HCT116 (cell line): ENCODE measurements at regions not wholly inside any gene's neighbourhood (a gene's known extent, or its start where the extent isn't known, plus 50 kb on each side); places are given as distances from the start of the nearest gene placed in this dataset.

Source experiments
- ATAC-seq: fragments of 200-7000 bp; cut with Tn5 transposase; 2 replicates; pipeline ENCODE4 v1.9.1; 2020; ENCODE audit warnings: mild to moderate bottlenecking, moderate library complexity
- BruUV-seq: library from RNA; stranded (reverse); fragments of 400-500 nt; replicated peaks from 2 replicates; lab custom pipeline; 2021; lab: Mats Ljungman, UMichigan
- CTCF ChIA-PET: fragments of 300-600 bp; sonication (Branson Sonifier 250); formaldehyde crosslinking; loops from one replicate; lab custom pipeline; 2021; ENCODE audit warnings: antibody characterized with exemption; lab: Charles Lee
- POLR2A ChIA-PET: fragments of 300-600, 350-600 bp; sonication (Branson Sonifier 250); formaldehyde crosslinking; loops from one replicate; lab custom pipeline; 2021; ENCODE audit warnings: antibody characterized with exemption; lab: Charles Lee
- RAD21 ChIA-PET, 2 experiments: fragments of 300-600 bp; sonication (Branson Sonifier 250); formaldehyde crosslinking; loops; one replicate each; lab custom pipeline; 2023; ENCODE audit warnings: low total read pairs in 2 of 2; ENCODE audit not compliant: uncharacterized antibody in 2 of 2, unreplicated experiment in 2 of 2, low non-redundant PET in 1 of 2; lab: Charles Lee
- DNase-seq: peaks from one replicate; pipeline ENCODE4 v3.0.0-alpha.2; 2010; ENCODE audit warnings: low read depth, low spot score
- H2AFZ ChIP-seq: fragments of 200-600 bp; shearing (Covaris generic), sonication (generic); 2 replicates; pipeline ENCODE4 v1.6.1; 2017; ENCODE audit warnings: low read depth, mixed run types, mixed read lengths, antibody characterized with exemption, low read length; ENCODE audit not compliant: poor library complexity, severe bottlenecking
- H3K27ac ChIP-seq: 2 replicates; pipeline ENCODE4 v1.5.1; 2012; ENCODE audit warnings: low read depth, low read length
- H3K27me3 ChIP-seq: fragments of 200-600 bp; sonication (generic); 2 replicates; pipeline ENCODE4 v1.6.1; 2016; ENCODE audit warnings: mixed run types, low read length, mixed read lengths; ENCODE audit not compliant: insufficient read depth
- H3K36me3 ChIP-seq, 2 experiments: fragments of 200-500 bp in 1 of 2; fragments of 200-600 bp in 1 of 2; sonication (Bioruptor generic) in 1 of 2; sonication (generic) in 1 of 2; 2 replicates each; pipeline versions ENCODE4 v1.5.1 to v1.6.1; 2014 to 2016; ENCODE audit warnings: low read length in 2 of 2, inconsistent platforms in 1 of 2, mixed read lengths in 1 of 2, mixed run types in 1 of 2; ENCODE audit not compliant: insufficient read depth in 2 of 2, control insufficient read depth in 1 of 2
- H3K4me1 ChIP-seq, 2 experiments: fragments of 200-600 bp in 1 of 2; sonication (generic) in 1 of 2; 2 replicates each; pipeline versions ENCODE4 v1.5.1 to v1.6.1; 2012 to 2017; ENCODE audit warnings: low read length in 2 of 2, inconsistent platforms in 1 of 2, mild to moderate bottlenecking in 1 of 2, mixed read lengths in 1 of 2, mixed run types in 1 of 2, moderate library complexity in 1 of 2; ENCODE audit not compliant: insufficient read depth in 2 of 2, control insufficient read depth in 1 of 2
- H3K4me2 ChIP-seq: fragments of 200-600 bp; sonication (generic); 2 replicates; pipeline ENCODE4 v1.6.1; 2017; ENCODE audit warnings: mixed run types, low read length, mixed read lengths
- H3K4me3 ChIP-seq, 2 experiments: fragments of 200-600 bp in 1 of 2; sonication (generic) in 1 of 2; replicated peaks in 1 of 2; 2 replicates each; pipeline ENCODE4 v1.5.1; 2011 to 2016; ENCODE audit warnings: low read length in 2 of 2, control low read depth in 1 of 2, low read depth in 1 of 2, mild to moderate bottlenecking in 1 of 2, mixed read lengths in 1 of 2, mixed run types in 1 of 2
- H3K79me2 ChIP-seq: fragments of 200-600 bp; sonication (generic); 2 replicates; pipeline ENCODE4 v1.6.1; 2017; ENCODE audit warnings: mild to moderate bottlenecking, mixed run types, low read length, moderate library complexity, mixed read lengths; ENCODE audit not compliant: insufficient read depth
- H3K9ac ChIP-seq: fragments of 200-600 bp; sonication (generic); 2 replicates; pipeline ENCODE4 v1.6.1; 2016; ENCODE audit warnings: low read length, mixed read lengths
- H3K9me2 ChIP-seq: fragments of 200-600 bp; sonication (generic), shearing (Covaris generic); 2 replicates; pipeline ENCODE4 v1.6.1; 2017; ENCODE audit warnings: mixed run types, mild to moderate bottlenecking, moderate library complexity; ENCODE audit not compliant: insufficient read depth
- H3K9me3 ChIP-seq, 2 experiments: fragments of 200-500 bp in 1 of 2; fragments of 200-600 bp in 1 of 2; sonication (Bioruptor generic) in 1 of 2; sonication (generic) in 1 of 2; 2 replicates each; pipeline ENCODE4 v1.6.1; 2014 to 2017; ENCODE audit warnings: low read length in 2 of 2, mixed read lengths in 2 of 2, inconsistent platforms in 1 of 2, low read depth in 1 of 2, mild to moderate bottlenecking in 1 of 2, mixed run types in 1 of 2, moderate library complexity in 1 of 2; ENCODE audit not compliant: control insufficient read depth in 1 of 2, insufficient read depth in 1 of 2
- H4K20me1 ChIP-seq: fragments of 200-600 bp; sonication (generic), shearing (Covaris generic); 2 replicates; pipeline ENCODE4 v1.6.1; 2017; ENCODE audit warnings: mixed run types, mild to moderate bottlenecking, moderate library complexity; ENCODE audit not compliant: insufficient read depth
- ELF1 ChIP-seq: IDR thresholded peaks from 2 replicates; pipeline ENCODE4 v1.6.1; 2012; ENCODE audit warnings: low read depth, borderline replicate concordance
- EZH2phosphoT487 ChIP-seq: fragments of 200-600 bp; IDR thresholded peaks from 2 replicates; pipeline ENCODE4 v1.6.1; 2018; ENCODE audit warnings: antibody characterized with exemption, borderline replicate concordance
- JUND ChIP-seq: IDR thresholded peaks from 2 replicates; pipeline ENCODE4 v1.6.1; 2012
- POLR2A ChIP-seq: IDR thresholded peaks from 2 replicates; pipeline ENCODE4 v1.7.0; 2011; ENCODE audit warnings: borderline replicate concordance; ENCODE audit not compliant: insufficient read depth, insufficient read length; ENCODE audit errors: extremely low read depth
- RAD21 ChIP-seq: IDR thresholded peaks from 2 replicates; pipeline ENCODE4 v1.6.1; 2012; ENCODE audit warnings: low read depth, mild to moderate bottlenecking
- SIN3A ChIP-seq: IDR thresholded peaks from 2 replicates; pipeline ENCODE4 v1.6.1; 2012; ENCODE audit warnings: low read depth
- SP1 ChIP-seq: IDR thresholded peaks from 2 replicates; pipeline ENCODE4 v1.6.1; 2012; ENCODE audit warnings: low read depth
- TCF7L2 ChIP-seq: IDR thresholded peaks from 2 replicates; pipeline ENCODE4 v1.7.0; 2011; ENCODE audit warnings: borderline replicate concordance, inconsistent platforms; ENCODE audit not compliant: insufficient read depth, insufficient read length; ENCODE audit errors: extremely low read depth
- YY1 ChIP-seq: IDR thresholded peaks from 2 replicates; pipeline ENCODE4 v1.6.1; 2011; ENCODE audit warnings: low read length, low read depth, moderate library complexity, mild to moderate bottlenecking; ENCODE audit not compliant: insufficient replicate concordance; ENCODE audit errors: extremely low read depth
- intact Hi-C: fragments of 100-400 bp; cut with micrococcal nuclease; formaldehyde crosslinking; loops from 2 replicates; pipeline ENCODE4 v1.10.0; 2022
- TF ChIP-seq, protein P1 (sequence below), 3 experiments: fragments of 200-600 bp in 1 of 3; sonication (generic) in 1 of 3; IDR thresholded peaks in 2 of 3; conservative IDR thresholded peaks in 1 of 3; 2 replicates each; pipeline ENCODE4 v1.5.1; 2012 to 2017; ENCODE audit warnings: low read depth in 2 of 3, low read length in 2 of 3, antibody characterized with exemption in 1 of 3, borderline replicate concordance in 1 of 3, control low read depth in 1 of 3, mild to moderate bottlenecking in 1 of 3, mixed read lengths in 1 of 3, mixed run types in 1 of 3, moderate library complexity in 1 of 3; ENCODE audit not compliant: insufficient read depth in 1 of 3

DNA sequence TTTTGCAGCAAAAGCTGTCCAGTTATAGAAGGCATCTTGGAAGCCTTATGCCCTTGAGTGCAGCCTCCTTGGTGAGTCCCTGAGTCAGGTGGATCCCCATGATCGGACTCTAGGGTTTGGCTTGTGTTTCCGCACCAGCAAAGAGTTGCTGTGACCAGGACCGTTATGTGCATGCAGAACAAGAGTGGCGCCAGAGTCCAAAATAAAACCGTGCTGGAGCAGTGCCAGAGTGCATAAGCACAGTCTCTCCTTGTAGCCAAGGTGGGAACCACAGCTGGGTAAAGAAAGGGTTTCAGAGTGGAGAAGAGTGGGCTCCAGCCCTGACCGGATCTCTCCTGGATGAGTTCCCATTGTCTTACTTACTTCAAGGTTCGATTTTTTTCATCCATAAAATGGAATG, 58.6 kb downstream of the FOXA2 start:
- H3K9ac ChIP-seq: no peak overlapping the region
- TF ChIP-seq EZH2phosphoT487 (no peak), ELF1 (no peak), SIN3A (no peak), SP1 (no peak), JUND (no peak)
- no peaks in the 10 kb centered on the region for H3K4me1 ChIP-seq
- BruUV-seq: no TSS peak
- no peak overlapping the region for H3K27ac ChIP-seq
- POLR2A ChIA-PET: no interaction called here
- H3K9me2 ChIP-seq: no peaks in the 10 kb centered on the region
- no peaks in the 10 kb centered on the region for H4K20me1 ChIP-seq
- no peaks in the 10 kb centered on the region for H3K9me3 ChIP-seq
- no peaks in the 10 kb centered on the region for H3K36me3 ChIP-seq
- H3K4me3 ChIP-seq: no peak overlapping the region
- no peak overlapping the region for H2AFZ ChIP-seq
- peaks cover 13% of the 10 kb centered on the region; the same call in 1 of the 2 replicates for H3K27me3 ChIP-seq
- H3K79me2 ChIP-seq: no peaks in the 10 kb centered on the region
- no peak overlapping the region for H3K4me2 ChIP-seq
- CTCF ChIA-PET: no interaction called here
- RAD21 ChIA-PET: no interaction called here
- DNase-seq: no peak
- intact Hi-C loops: no loop called here
- no peak for ATAC-seq

DNA sequence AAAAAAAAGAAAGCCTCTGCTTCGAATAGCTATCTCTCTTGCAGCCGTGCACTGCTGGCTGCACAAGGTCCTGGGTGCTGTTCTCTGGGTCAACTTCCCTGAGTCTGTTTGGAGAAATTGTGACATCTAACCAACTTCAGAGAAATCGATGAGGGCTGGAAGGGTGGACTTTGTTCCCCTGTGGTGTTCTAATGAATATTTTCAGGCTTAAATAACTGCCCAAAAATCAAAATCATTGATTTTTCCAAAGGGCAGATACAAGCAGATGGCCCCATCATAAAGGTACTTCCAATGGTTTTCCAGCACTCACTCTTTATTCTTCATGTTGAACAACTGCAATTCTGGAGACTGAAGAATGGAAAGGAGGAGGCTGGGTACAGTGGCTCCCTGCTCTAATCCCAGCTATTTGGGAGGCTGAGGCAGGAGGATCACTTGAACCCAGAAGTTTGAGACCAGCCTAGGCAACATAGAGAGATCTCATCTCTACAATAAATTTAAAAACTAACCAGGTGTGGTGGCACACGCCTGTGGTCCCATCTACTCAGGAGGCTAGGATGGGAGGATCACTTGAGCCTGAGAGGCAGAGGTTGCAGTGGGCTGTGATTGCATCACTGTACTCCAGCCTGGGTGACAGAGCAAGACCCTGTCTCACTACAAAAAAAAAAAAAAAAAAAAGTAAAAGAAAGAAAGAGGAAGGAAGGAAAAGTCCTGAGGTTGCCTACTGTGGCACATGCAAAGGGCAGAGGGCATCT, 59.1 kb downstream of the FOXA2 start:
- Histone ChIP-seq H3K9ac (no peak overlapping the region), H3K4me1 (no peaks in the 10 kb centered on the region), H3K9me3 (no peaks in the 10 kb centered on the region), H3K27me3 (peaks cover 13% of the 10 kb centered on the region; the same call in 1 of the 2 replicates), H3K79me2 (no peaks in the 10 kb centered on the region), H4K20me1 (no peaks in the 10 kb centered on the region), H3K9me2 (no peaks in the 10 kb centered on the region), H3K4me3 (no peak overlapping the region), H3K4me2 (no peak overlapping the region), H2AFZ (no peak overlapping the region), H3K36me3 (no peaks in the 10 kb centered on the region), H3K27ac (no peak overlapping the region)
- ChIA-PET CTCF (no interaction called here), RAD21 (no interaction called here), POLR2A (no interaction called here)
- intact Hi-C loops: no loop called here
- BruUV-seq: no TSS peak
- no peak for TF ChIP-seq POLR2A
- TF ChIP-seq TCF7L2: no peak
- TF ChIP-seq YY1: no peak
- no peak for TF ChIP-seq RAD21
- TF ChIP-seq, protein P1, sequence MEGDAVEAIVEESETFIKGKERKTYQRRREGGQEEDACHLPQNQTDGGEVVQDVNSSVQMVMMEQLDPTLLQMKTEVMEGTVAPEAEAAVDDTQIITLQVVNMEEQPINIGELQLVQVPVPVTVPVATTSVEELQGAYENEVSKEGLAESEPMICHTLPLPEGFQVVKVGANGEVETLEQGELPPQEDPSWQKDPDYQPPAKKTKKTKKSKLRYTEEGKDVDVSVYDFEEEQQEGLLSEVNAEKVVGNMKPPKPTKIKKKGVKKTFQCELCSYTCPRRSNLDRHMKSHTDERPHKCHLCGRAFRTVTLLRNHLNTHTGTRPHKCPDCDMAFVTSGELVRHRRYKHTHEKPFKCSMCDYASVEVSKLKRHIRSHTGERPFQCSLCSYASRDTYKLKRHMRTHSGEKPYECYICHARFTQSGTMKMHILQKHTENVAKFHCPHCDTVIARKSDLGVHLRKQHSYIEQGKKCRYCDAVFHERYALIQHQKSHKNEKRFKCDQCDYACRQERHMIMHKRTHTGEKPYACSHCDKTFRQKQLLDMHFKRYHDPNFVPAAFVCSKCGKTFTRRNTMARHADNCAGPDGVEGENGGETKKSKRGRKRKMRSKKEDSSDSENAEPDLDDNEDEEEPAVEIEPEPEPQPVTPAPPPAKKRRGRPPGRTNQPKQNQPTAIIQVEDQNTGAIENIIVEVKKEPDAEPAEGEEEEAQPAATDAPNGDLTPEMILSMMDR (IDR thresholded peaks at IDR 0.05 in 2 of 3, conservative IDR thresholded peaks at IDR 0.05 in 1 of 3; ENCODE audit: borderline replicate concordance in 1 of 3, insufficient read depth in 1 of 3, low read depth in 2 of 3, low read length in 2 of 3): no peak
- TF ChIP-seq ELF1: no peak
- no peak for TF ChIP-seq JUND
- no peak for DNase-seq
- ATAC-seq: no peak
